ENCODE measurements at regions not wholly inside any gene's neighbourhood (a gene's known extent, or its start where the extent isn't known, plus 50 kb on each side); places are given as distances from the start of the nearest gene placed in this dataset.
"Not testable (repeated sequence)": the region's sequence is repeated elsewhere in the genome, so short reads cannot be mapped to it uniquely, and the experiment has no call there.

DNA sequence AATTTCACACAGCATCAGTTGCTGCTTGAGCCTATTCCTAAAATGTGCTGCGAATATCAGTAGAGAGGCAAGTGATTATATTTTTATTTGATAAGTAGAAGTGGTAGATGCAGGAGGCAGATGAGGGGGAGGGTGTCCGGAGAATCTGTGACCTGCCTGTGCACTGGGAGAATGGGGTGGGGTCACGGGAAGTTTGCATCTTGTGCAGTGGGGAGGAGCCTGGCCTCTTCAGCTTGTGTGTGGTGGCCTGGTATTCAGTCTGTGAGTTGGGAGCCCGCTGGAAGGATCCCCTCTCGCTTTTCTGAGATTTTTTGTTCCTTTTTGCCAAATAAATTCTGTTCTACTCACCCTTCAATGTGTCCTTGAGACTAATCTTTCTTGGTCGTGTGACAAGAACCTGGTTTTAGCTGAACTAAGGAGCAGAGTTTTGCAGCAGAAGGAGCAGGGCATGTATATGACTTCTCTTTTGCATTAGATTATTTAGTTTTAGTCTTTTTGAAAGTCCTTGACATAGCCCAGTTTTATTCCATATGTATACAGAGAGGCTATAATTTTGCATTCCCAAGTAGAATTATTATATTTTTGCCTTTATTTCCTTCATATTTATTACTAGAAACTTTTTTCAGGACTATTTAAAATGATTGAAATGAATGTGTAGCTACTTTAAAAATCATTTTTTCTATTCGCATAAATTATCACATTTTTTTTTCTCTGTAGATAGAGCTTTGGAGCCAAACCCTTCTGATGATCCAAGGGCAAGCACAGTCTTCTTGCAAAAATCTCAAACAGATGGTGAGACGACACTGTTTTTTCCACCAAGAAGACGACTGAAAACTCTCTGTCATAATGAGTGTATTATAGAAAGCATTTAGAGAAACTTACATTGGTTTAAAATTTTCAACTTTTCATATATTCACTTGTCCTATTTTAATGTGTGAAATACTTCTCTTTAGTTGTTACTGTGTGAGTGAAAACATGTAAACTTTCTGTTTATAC lies 1257.2 kb downstream of the UQCRFS1 start:
- DNase-seq (ENCODE audit: low read depth): no peak

- DNase-seq (ENCODE audit: low read depth): not testable (repeated sequence)
Measured at GRCh38 chr19:27942607-27943006, 1270.3 kb downstream of the UQCRFS1 start.

GRCh38 chr19:27936139-27936538 lies 1276.8 kb downstream of the UQCRFS1 start:
- no peak for DNase-seq (ENCODE audit: low read depth)

DNA sequence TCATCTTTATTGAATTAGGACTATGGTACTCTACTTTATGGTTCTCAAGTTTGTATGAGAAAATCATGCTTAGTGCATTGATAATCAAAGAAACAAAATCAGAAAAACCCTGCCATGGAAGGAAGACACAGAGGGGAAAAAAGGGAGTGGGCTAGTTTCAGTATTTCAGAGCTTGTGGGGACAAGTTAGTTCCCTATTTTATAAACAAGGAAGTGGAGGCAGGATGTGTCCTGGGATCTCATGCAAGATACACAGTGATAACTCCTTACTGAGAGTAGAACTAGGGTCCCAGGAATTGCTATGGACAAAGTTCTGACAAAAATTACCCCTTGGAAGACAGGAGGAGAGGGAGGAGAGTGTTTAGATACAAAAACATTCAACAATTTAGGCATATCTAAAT lies 1277.3 kb downstream of the UQCRFS1 start:
- DNase-seq (ENCODE audit: low read depth): no peak

- no peak for DNase-seq (ENCODE audit: low read depth)
Measured at GRCh38 chr19:27929399-27929798, 1283.6 kb downstream of the UQCRFS1 start.

GRCh38 chr19:27925202-27925601 lies 1287.7 kb downstream of the UQCRFS1 start:
- no peak for DNase-seq (ENCODE audit: low read depth)

DNA sequence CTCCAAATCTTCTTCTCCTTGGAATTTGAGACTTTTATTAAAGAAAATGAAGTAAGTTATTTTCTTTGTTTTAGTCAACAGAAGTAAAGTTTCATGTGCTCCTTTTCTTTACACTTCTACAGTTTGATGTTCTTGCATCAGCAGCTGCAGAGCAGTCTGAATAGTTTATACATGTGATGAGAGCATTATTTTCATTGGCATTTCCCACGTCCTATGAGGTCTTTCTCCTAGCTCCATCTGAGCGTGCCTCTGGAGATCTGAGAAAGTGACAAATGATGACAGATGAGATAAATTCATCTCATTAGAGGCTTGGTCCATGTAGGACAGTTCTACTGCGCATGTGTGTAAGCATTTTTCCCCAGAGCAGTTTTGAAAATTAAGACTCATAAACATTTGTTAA lies 1290.0 kb downstream of the UQCRFS1 start:
- DNase-seq (ENCODE audit: low read depth): no peak

DNA sequence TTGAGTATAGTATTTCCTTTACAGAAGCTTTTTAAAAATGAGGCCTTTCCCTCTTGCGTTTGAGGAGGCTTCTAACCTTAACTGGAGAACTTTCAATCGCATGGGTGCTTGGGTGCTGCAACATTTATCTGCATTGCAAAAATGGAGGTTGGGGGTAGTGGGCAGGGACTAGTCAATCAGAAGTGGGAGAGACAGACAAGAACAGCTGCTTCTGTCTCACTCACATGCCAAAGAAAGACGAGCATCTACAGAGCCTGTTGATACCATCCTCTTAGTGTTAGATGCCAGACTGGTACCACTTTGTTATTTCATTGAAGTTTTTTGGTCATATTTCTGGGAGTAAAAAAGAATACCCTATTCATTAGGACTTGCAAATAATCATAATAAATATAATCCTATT lies 1292.2 kb downstream of the UQCRFS1 start:
- no peak for DNase-seq (ENCODE audit: low read depth)

GRCh38 chr19:27918818-27919217 lies 1294.1 kb downstream of the UQCRFS1 start:
- DNase-seq (ENCODE audit: low read depth): no peak

- DNase-seq (ENCODE audit: low read depth): no peak
Measured at GRCh38 chr19:27911122-27911898, 1301.6 kb downstream of the UQCRFS1 start.

GRCh38 chr19:27909861-27910260 lies 1303.1 kb downstream of the UQCRFS1 start:
- no peak for DNase-seq (ENCODE audit: low read depth)

DNA sequence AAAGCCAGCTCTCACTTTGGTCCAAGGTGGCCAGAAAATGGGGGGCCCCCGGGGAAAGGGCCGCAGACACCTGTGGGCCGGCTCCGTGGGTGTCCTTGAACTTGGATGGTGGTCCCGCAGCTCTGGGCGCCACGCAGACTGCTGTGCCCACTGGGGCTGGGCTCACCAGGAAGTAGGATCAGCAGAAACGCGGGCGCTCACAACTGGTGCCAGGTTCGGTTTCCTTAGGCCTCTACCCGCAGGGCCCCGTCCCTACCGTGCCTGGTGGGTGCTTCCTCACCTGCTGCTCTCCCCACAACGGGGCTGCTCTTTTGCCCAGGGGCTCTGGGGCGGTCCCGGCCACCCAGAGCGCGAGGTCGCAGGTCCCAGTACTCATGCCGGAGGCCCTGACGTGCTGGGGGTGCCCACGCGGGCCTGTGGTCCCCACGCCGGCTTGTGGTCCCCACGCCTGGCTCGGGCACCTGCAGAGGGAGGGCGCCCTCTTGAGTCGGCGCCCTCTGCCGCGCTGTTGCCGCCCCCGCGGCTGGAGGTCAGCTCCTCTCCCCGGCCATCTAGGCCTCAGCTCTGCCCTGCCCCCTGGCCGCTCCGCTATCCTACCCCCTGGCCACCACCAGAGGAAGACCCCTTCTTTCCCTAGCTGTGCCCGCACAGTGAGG lies 1303.6 kb downstream of the UQCRFS1 start:
- no peak for DNase-seq (ENCODE audit: low read depth)

DNA sequence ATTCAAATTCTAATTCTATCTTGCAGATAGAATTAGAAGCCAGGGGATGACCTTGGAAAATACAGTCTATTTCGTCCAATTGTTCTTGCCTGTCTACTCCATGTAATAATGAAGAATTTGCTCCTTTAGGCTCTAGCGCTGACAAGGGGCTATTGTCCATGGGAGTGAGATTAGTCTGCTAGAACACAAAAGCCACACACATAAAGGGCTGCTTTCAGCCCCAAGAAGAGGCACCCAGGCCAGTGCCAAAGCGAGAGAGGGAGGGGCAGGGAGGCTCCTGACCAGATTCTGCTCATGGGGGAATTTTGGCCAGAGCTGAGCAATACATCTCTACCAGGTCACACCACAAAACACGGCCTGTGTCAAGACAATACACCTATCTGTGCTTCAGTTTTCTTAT lies 1306.9 kb downstream of the UQCRFS1 start:
- DNase-seq (ENCODE audit: low read depth): no peak

- no peak for DNase-seq (ENCODE audit: low read depth)
Measured at GRCh38 chr19:27905074-27905473, 1307.9 kb downstream of the UQCRFS1 start.

DNA sequence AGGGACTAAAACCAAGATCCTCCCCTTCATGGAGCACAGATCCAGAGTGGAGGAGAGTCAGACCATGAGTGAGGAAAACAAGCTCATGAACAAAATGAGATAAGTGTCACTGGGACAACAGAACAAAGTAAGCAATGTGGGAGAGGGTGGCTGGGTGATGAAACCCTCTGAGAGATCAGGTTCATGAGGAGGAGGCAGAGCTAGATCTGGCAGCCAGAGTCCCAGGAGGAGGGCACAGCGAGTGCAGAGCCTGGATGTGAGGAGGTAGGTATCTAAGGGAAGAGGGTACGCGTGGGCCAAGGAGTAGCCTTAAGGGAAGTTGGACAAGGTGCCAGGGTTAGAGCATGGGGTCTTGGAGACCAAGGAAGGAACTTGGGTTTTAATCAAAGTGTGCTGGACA lies 1311.9 kb downstream of the UQCRFS1 start:
- no peak for DNase-seq (ENCODE audit: low read depth)

DNA sequence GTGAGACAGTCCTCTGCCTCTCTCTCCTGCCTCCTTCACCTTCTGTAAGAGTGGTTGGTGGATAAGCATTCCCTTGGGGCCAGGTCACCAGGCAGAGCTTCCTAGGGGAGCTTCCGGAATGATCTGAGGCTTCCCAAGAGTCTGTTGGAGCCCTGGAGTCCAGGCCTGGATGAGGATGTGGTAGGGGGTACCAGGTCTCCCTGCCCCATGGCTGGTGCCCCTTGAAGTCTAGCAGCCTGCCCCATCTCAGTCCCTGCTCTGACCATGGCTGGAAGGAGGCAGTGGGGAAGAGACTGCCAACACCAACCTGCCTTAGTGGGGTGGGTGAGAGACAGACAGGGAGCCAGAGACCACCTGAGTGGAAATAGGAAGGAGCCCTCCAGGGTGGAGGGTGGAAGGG lies 1316.9 kb downstream of the UQCRFS1 start:
- DNase-seq (ENCODE audit: low read depth): no peak

DNA sequence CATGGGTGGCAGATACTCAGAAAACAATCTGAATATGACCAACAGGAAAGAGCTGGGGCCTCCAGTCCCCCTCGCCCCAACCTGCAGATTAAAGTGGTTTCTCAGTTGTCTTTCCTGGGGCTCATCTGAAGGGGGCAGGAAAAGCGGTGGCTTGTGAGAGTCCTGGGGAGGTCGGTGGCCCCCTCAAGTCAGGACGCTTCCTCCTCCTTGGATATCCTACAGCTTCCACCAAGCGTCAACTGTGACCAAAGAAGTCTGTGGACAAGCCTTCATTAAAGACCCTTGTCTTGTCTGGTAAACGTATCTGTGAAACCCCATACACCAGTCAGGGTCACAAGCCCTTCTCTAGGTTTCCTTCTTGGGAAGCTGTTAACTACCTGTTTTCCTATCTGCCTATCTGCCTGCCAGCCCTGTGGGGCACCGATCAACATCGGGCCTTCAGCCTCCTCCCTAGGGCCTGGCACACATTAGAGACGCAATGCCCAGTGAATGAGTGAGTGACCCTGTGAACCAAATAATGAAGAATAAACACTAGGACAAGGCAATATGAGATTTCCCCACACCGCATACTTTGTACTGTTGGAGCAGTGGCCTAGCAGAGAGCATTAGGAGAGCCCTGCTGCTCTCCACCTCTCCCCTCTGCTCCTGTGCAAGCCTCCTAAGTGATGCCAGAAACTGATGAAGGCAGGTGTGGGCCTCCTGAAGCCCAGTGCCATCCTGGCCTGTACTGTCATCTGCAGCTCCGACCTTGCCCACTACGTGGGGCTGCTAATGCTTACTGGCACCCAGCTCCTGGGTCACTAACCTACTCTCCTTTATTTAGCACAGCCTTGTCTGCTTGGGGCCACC lies 1317.8 kb downstream of the UQCRFS1 start:
- no peak for DNase-seq (ENCODE audit: low read depth)

- no peak for DNase-seq (ENCODE audit: low read depth)
Measured at GRCh38 chr19:27892500-27892899, 1320.5 kb downstream of the UQCRFS1 start.

GRCh38 chr19:27891411-27891810 lies 1321.5 kb downstream of the UQCRFS1 start:
- DNase-seq (ENCODE audit: low read depth): no peak

GRCh38 chr19:27890696-27891095 lies 1322.3 kb downstream of the UQCRFS1 start:
- no peak for DNase-seq (ENCODE audit: low read depth)

DNA sequence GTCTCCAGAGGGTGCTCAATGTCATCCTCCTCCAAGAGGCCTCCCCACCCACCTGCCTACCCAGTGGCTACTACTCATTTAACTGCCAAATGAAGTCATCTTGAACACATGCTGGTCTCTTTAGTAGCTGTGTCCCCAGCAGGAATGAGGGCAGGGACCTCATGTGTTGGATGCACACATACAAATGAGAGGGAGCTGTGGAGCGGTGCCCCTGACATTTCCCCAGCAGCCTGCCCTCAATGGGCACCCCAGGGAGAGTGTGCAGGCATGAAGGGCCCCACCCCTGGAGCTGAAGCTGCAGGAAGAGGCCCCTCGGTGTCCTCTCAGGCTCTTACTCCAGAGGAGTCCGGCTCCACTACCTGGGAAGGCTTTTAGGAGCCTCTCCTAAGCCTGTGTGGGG lies 1322.7 kb downstream of the UQCRFS1 start:
- DNase-seq (ENCODE audit: low read depth): no peak

- DNase-seq (ENCODE audit: low read depth): no peak
Measured at GRCh38 chr19:27889156-27889555, 1323.8 kb downstream of the UQCRFS1 start.

Data from stimulated activated CD8-positive, alpha-beta memory T cell treated with anti-CD3 and anti-CD28 coated beads, Interleukin-12 subunit alpha, Interleukin-12 subunit beta, amount 100 ng/mL, for 1 hour (primary cell).